NCI-H1092 (cell line): ENCODE measurements at regions not wholly inside any gene's neighbourhood (a gene's known extent, or its start where the extent isn't known, plus 50 kb on each side); places are given as distances from the start of the nearest gene placed in this dataset.
"Not testable (repeated sequence)": the region's sequence is repeated elsewhere in the genome, so short reads cannot be mapped to it uniquely, and the experiment has no call there.

Experiments
- DNase-seq: peaks from one replicate; lab custom pipeline; 2025; lab: John Stamatoyannopoulos, UW

DNA sequence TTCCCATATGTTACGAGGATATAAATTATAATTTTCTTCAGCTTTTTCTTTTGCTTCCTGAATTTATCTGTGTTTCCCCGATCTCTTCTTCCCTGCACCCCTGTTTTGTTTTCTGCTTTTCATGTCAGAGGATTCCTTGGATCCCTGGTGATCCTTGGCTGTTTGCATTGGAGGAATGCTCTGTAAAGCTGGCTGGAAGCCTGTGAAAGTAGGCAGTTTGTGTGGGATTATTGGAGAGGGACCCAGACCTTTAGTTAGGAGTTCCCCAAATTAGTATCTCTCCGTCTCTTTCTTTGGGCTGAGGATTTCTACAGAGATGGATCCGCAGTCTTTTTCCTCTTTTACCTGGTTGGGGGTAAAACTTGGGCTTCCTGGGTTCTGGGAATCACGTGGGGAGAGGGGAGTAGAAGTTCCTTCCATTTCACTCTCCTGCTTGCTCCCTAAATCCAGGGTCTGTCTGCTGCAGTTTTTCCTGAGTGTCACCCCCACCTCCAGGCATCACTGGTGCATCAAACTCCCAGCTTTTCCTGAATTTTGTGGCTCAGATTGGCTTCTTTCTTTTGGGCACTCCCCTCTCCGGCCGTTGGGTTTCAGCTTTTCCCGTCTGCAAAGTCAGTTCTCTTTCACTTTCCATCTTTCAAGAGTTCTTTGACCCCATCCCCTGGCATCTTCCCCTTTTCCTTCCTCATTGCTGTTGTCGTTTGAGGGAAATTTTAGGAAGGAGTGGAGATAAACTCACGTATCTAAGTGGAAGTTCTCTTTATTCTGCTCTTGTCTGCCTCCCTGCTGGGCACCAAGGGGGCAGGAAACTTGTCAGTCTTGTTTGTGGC lies 79.1 kb upstream of the ALX4 start:
- DNase-seq = no peak

DNA sequence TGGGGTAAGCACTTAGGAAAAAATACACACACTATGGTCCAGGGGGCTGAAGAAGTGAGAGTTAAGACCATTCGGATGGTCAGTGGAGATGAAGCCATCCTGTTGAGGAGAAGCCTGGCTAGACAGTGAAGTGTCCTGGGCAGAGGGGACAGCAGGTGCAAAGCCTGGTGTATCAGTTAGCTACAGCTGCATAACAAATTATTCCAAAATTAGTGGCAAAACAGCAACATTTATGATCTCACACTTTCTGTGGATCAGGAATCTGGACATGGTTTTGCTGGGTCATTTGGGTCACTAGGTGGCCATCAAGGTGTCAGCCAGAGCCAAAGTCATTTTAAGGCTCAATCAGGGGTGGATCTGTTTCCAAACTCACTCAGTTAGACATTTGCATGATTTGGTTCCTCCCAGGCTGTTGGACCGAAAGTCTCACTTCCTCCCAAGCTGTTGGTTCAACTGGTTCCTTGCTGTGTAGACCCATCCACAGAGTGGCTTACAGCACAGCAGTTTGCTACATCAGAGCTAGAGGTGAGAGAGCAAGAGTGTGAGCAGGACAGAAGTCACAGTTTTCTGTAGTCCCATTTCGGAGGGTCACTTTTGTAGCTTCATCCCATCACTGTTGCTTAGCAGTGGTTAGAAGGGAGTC lies 80.1 kb upstream of the ALX4 start:
- DNase-seq = no peak

DNA sequence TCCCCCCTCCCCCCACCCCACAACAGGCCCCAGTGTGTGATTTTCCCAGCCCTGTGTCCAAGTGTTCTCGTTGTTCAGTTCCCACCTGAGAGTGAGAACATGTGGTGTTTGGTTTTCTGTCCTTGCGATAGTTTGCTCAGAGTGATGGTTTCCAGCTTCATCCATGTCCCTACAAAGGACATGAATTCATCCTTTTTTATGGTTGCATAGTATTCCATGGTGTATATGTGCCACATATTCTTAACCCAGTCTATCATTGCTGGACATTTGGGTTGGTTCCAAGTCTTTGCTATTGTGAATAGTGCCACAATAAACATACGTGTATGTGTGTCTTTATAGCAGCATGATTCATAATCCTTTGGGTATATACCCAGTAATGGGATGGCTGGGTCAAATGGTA lies 81.1 kb upstream of the ALX4 start:
- DNase-seq = not testable (repeated sequence)

- DNase-seq = not testable (repeated sequence)
Observed at GRCh38 chr11:44396746-44397145, 86.8 kb upstream of the ALX4 start.

GRCh38 chr11:44397586-44398178 lies 87.7 kb upstream of the ALX4 start:
- no peak for DNase-seq

- DNase-seq = no peak
Observed at GRCh38 chr11:44398266-44399030, 88.5 kb upstream of the ALX4 start.

- DNase-seq = no peak
Observed at GRCh38 chr11:44399968-44400367, 90.0 kb upstream of the ALX4 start.

DNA sequence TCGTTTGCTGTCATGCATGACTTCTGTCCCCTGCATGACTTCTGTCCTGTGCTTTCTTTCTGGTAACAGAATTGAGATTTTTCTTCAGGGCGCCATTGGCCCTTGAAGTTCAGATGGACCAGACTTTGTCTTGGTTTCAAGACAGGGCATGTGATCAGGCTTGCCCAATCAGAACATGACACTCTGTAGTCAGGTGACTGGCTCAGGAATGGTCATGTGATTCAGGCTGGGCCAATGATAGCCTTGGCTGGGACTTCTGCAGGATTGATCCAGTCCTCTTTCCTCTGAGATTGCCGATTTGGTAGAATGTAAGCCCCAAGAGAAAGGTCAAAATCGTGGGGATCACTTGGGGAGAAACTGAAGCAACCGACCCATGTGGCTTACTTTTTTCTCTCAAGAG lies 90.5 kb upstream of the ALX4 start:
- no peak for DNase-seq

GRCh38 chr11:44402466-44403075 lies 92.6 kb upstream of the ALX4 start:
- no peak for DNase-seq

DNA sequence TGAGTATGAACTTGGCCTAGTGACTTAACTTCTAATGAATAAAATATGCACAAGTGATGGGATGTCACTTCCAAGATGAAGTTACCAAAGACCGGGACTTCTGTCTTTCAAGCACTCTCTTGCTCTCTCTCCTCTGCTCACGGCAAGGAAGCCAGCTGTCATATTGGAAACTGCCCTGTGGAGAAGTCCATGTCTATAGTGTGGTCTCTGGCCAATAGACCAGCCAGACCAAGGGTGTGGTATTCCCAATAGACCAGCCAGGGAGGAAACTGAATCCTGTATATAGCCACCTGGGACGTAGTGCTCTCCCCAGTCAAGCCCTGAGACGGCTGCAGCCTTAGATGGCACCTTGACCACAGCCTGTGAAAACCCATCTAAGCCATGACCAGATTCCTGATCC lies 93.2 kb upstream of the ALX4 start:
- DNase-seq = no peak

DNA sequence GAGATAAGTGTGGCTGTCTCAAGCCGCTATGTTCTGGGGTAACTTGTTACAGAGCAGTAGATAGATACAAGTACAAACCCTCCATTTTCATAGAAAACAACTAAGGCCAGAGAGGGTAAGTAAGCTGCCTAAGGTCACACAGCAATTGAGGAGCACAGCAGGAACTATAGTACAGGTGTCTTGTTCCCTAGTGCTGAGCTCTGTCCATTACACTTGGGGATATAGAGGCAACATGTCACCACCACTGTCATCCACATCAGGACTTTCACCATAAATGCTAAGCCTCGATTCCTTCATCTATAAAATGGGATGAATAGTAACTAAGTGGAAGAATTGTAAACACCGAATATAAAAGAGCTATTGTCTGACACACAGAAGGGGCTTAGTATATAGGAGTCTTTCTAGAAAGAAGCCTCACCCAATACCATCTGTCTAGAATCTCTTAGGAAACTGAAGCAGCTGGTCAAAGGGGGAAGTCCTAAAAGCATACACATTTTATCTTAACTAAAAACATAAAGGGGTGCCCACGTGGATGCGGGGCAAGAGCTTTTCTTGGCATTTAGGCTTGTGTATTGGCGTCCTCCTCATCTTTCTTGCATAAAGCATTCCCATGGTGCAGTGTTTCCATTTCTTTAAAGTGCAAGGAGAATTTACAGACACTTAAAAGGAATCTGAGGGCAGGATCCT lies 93.8 kb upstream of the ALX4 start:
- DNase-seq = no peak

DNA sequence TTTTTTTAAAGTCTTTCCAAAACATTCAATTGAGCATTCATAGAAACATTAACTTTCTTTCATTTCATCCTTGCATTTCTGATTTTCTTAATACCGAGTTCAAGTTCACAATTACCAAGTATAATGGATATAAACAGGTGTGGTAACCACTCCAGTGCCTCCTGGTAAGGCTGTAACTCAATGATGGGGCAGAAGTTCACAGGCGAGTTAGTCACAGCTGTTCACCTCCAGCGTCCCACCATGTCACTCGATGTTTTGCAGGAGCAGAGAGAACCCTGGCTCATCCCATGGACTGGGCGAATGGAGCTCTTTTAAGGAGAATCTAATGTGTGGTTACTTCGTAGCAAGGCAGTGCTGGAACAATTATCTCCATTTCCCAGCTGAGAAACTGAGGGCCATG lies 94.4 kb upstream of the ALX4 start:
- no peak for DNase-seq

DNA sequence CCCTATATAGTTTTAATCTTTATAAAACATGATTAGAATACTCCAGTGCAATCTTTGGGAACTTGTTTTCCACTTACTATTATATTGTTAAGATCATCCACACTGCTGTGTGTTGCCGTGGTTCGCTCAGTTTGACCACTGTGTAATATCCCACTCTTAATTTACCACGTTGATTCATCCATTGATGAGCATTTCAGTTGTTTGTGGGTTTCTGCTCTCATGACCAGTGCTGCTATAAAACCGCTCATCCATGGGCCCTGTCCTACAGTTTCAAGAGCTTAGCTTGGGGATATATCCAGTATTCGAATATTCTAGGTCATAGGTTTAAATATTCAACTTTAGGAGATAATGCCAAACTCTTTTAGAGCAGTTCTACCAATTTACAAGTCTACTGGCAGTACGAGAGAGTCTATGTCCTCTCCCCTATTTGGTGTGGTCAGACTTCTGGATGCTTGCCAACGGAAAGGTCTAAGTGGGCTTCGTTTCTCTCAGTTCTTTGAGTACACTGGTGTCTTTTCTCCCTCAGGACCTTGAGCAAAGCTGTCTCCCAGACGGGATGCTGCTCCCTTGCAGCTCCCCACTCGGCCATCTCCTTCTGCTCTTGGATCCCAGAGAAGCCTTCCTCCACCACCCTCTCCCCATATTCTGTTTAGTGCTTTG lies 94.9 kb upstream of the ALX4 start:
- DNase-seq = no peak

DNA sequence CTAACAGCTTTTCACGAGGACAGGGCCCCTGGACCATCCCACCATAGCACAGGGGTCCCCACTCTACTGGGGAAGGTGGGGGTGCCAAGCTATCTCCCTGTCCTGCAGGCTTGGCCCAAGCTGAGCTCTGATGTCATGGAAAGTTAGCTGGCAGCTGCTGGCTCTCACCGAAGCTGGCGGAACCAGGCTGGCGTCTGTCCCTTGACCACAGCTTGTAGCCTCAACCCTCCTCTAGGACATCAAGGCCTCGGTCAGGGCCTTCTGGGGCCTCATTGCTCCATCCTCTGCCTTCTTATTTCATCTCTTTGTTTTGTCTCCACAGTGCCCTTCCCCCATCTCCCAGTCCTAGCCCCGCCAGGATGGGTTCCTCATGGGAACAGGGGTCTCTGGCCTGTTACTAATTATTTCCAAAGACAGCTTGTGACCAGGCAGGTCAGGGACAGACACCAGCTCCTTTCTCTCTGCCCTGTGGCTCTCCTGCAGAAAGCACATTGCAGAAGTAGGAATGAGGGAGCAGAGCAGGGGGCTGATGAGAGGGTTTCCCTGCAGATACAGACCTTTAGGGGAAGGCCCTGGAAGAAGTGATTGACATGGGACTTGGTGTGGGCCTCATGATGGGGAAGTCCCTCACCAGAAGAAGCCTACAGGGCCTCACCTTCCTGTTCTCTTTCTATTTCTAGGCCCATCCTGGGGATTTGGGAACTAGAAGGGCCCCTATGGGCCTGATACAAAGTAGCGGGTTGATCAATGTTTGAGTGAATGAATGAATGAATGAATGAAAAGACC lies 97.5 kb upstream of the ALX4 start:
- DNase-seq = no peak

DNA sequence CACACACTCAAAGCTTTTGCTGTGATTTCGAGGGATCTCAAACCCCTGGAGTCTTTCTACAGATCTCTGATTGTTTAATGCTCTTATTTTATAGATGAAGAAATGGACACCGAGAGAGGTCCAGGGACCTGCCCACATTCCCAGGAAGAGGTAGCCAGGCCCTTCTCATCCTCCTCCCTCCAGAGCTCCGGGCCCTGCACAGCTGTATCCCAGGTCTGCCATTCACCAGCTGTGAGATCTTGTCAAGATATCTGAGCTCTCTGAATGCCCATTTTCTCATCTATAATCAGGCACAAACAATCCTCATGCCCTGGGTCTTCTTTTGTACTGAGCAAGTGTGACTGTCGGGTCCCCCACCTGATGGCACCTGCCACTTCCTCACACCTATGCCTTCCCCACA lies 98.2 kb upstream of the ALX4 start:
- DNase-seq = no peak

- DNase-seq = no peak
Observed at GRCh38 chr11:44408711-44409470, 99.0 kb upstream of the ALX4 start.

DNA sequence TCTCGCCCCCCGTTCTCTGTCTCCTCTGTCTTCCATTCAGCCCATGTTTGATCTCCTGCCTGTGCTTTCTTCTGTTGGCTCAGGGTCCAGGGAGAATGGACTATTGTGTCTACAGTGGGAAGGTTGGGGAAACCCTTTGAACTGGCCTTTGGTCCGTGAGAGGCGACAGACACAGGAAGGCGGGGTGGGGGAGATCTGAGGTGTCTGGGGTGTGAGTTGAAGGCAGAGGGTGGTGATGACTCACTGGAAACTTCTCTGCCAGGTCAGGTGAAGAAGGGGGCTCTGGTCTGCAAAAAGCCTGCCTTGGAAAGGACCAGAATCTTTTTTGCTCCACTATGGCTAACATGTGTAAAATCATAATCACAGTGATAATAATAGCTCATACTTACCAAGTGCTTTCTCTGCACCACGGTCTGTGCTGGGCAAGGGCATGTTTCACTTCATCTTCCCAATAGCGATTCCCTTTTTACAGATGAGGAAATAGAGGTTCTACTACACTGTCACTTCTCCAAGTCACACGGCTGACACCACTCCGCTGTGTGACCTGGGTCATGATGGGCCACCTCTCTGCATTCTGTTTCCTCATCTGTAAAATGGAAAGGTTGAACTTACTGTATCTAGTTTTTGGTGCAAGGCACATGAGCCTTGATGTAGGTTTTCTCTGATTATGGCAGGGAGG lies 99.8 kb upstream of the ALX4 start:
- no peak for DNase-seq

- no peak for DNase-seq
Observed at GRCh38 chr11:44416776-44417175, 106.8 kb upstream of the ALX4 start.
